PC-9 (cell line): ENCODE measurements at regions not wholly inside any gene's neighbourhood (a gene's known extent, or its start where the extent isn't known, plus 50 kb on each side); places are given as distances from the start of the nearest gene placed in this dataset.
"Not testable (repeated sequence)": the region's sequence is repeated elsewhere in the genome, so short reads cannot be mapped to it uniquely, and the experiment has no call there.

Experiments used
- EZH2 ChIP-seq: fragments of 200-600 bp; sonication (generic); IDR thresholded peaks from 2 replicates; pipeline ENCODE4 v1.8.0; 2017; ENCODE audit warnings: antibody characterized with exemption, low read depth
- TF ChIP-seq, protein P1 (sequence below): fragments of 200-600 bp; sonication (generic); conservative IDR thresholded peaks from 2 replicates; pipeline ENCODE4 v1.6.1; 2017; ENCODE audit warnings: mixed run types, antibody characterized with exemption, mild to moderate bottlenecking, moderate library complexity

- TF ChIP-seq, protein P1, sequence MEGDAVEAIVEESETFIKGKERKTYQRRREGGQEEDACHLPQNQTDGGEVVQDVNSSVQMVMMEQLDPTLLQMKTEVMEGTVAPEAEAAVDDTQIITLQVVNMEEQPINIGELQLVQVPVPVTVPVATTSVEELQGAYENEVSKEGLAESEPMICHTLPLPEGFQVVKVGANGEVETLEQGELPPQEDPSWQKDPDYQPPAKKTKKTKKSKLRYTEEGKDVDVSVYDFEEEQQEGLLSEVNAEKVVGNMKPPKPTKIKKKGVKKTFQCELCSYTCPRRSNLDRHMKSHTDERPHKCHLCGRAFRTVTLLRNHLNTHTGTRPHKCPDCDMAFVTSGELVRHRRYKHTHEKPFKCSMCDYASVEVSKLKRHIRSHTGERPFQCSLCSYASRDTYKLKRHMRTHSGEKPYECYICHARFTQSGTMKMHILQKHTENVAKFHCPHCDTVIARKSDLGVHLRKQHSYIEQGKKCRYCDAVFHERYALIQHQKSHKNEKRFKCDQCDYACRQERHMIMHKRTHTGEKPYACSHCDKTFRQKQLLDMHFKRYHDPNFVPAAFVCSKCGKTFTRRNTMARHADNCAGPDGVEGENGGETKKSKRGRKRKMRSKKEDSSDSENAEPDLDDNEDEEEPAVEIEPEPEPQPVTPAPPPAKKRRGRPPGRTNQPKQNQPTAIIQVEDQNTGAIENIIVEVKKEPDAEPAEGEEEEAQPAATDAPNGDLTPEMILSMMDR: not testable (repeated sequence)
- not testable (repeated sequence) for TF ChIP-seq EZH2
These were observed 145.9 kb upstream of the NRP1 start for GRCh38 chr10:33480417-33480816.
